DND-41 (cell line): ENCODE measurements at regions not wholly inside any gene's neighbourhood (a gene's known extent, or its start where the extent isn't known, plus 50 kb on each side); places are given as distances from the start of the nearest gene placed in this dataset.

Source experiments
- ATAC-seq: fragments of 200-7000 bp; cut with Tn5 transposase; 3 replicates; pipeline ENCODE4 v1.9.1; 2021; ENCODE audit warnings: low read depth; ENCODE audit not compliant: insufficient read depth
- DNase-seq: peaks from one replicate; pipeline ENCODE4 v3.0.0-alpha.2; 2020
- H2AFZ ChIP-seq: 2 replicates; pipeline ENCODE4 v1.6.0; 2012; ENCODE audit warnings: low read depth, low read length
- H3K27ac ChIP-seq: 2 replicates; pipeline ENCODE4 v1.5.1; 2012; ENCODE audit warnings: low read length, inconsistent platforms
- H3K27me3 ChIP-seq: fragments of 200-600 bp; sonication (generic); 2 replicates; pipeline ENCODE4 v1.6.0; 2012; ENCODE audit warnings: low read length, mild to moderate bottlenecking, inconsistent platforms; ENCODE audit not compliant: insufficient read depth, poor library complexity
- H3K36me3 ChIP-seq: 2 replicates; pipeline ENCODE4 v1.5.1; 2012; ENCODE audit warnings: low read length, inconsistent platforms; ENCODE audit not compliant: insufficient read depth
- H3K4me1 ChIP-seq: 2 replicates; pipeline ENCODE4 v1.5.1; 2012; ENCODE audit warnings: mild to moderate bottlenecking, low read length; ENCODE audit not compliant: insufficient read depth
- H3K4me2 ChIP-seq: 2 replicates; pipeline ENCODE4 v1.6.0; 2012; ENCODE audit warnings: mild to moderate bottlenecking, moderate library complexity, low read length, inconsistent platforms; ENCODE audit not compliant: insufficient read depth
- H3K4me3 ChIP-seq, 2 experiments: fragments of 200-600 bp in 1 of 2; shearing (Covaris generic) in 1 of 2; 2 replicates each; pipeline ENCODE4 v1.5.1; 2012 to 2016; ENCODE audit warnings: inconsistent platforms in 2 of 2, low read length in 2 of 2, mild to moderate bottlenecking in 2 of 2, low read depth in 1 of 2, moderate library complexity in 1 of 2
- H3K79me2 ChIP-seq: 2 replicates; pipeline ENCODE4 v1.6.0; 2012; ENCODE audit warnings: low read length, inconsistent platforms; ENCODE audit not compliant: insufficient read depth
- H3K9ac ChIP-seq: 2 replicates; pipeline ENCODE4 v1.6.0; 2012; ENCODE audit warnings: low read depth, mild to moderate bottlenecking, inconsistent platforms, low read length, moderate library complexity
- H3K9me3 ChIP-seq: 2 replicates; pipeline ENCODE4 v1.5.1; 2012; ENCODE audit warnings: low read length, moderate library complexity, mild to moderate bottlenecking, inconsistent platforms; ENCODE audit not compliant: insufficient read depth, severe bottlenecking
- H4K20me1 ChIP-seq: 2 replicates; pipeline ENCODE4 v1.6.0; 2012; ENCODE audit warnings: low read length; ENCODE audit not compliant: insufficient read depth
- CTCF ChIP-seq: IDR thresholded peaks from 2 replicates; pipeline ENCODE4 v1.5.1; 2012; ENCODE audit warnings: borderline replicate concordance, low read length, moderate library complexity, mild to moderate bottlenecking; ENCODE audit not compliant: poor library complexity, severe bottlenecking; ENCODE audit errors: extremely low read depth
- EZH2 ChIP-seq: IDR thresholded peaks from 3 replicates; pipeline ENCODE4 v1.6.1; 2012; ENCODE audit warnings: borderline replicate concordance, low read depth, mild to moderate bottlenecking, moderate library complexity, low read length, inconsistent platforms; ENCODE audit not compliant: severe bottlenecking

GRCh38 chr6:100996409-100996808, 115.3 kb upstream of the ASCC3 start:
- Histone ChIP-seq H3K27ac (peak overlapping the region; percentile 43; the same call in 1 of the 2 replicates), H3K4me3 (no peak overlapping the region), H3K4me2 (no peak overlapping the region), H3K9me3 (no peaks in the 10 kb centered on the region), H2AFZ (no peak overlapping the region), H4K20me1 (no peaks in the 10 kb centered on the region), H3K79me2 (no peaks in the 10 kb centered on the region), H3K36me3 (no peaks in the 10 kb centered on the region), H3K9ac (no peak overlapping the region), H3K27me3 (no peaks in the 10 kb centered on the region), H3K4me1 (peaks cover 27% of the 10 kb centered on the region)
- TF ChIP-seq CTCF = no peak
- TF ChIP-seq EZH2 = no peak
- DNase-seq = peak; percentile 46
- ATAC-seq = peak; percentile 94

- Histone ChIP-seq H2AFZ (no peak overlapping the region), H3K36me3 (no peaks in the 10 kb centered on the region), H4K20me1 (no peaks in the 10 kb centered on the region), H3K4me2 (no peak overlapping the region), H3K9ac (no peak overlapping the region), H3K9me3 (no peaks in the 10 kb centered on the region), H3K27me3 (no peaks in the 10 kb centered on the region), H3K4me1 (peaks cover 27% of the 10 kb centered on the region), H3K4me3 (no peak overlapping the region), H3K79me2 (no peaks in the 10 kb centered on the region), H3K27ac (no peak overlapping the region)
- 0 out of 3 replicates have a peak, but pooled peaks have one; percentile 12 for ATAC-seq
- TF ChIP-seq CTCF = no peak
- TF ChIP-seq EZH2 = no peak
- DNase-seq = no peak
Measured at GRCh38 chr6:100998111-100998510, 117.0 kb upstream of the ASCC3 start.

GRCh38 chr6:100999034-100999597, 118.0 kb upstream of the ASCC3 start:
- H3K27me3 ChIP-seq = no peaks in the 10 kb centered on the region
- ATAC-seq = no peak
- H3K9me3 ChIP-seq = peaks cover 2% of the 10 kb centered on the region
- no peak overlapping the region for H3K4me3 ChIP-seq
- H3K4me2 ChIP-seq = no peak overlapping the region
- TF ChIP-seq EZH2 = no peak
- no peak for TF ChIP-seq CTCF
- H3K4me1 ChIP-seq = peaks cover 27% of the 10 kb centered on the region
- H4K20me1 ChIP-seq = no peaks in the 10 kb centered on the region
- H2AFZ ChIP-seq = no peak overlapping the region
- H3K27ac ChIP-seq = no peak overlapping the region
- no peak overlapping the region for H3K9ac ChIP-seq
- H3K79me2 ChIP-seq = no peaks in the 10 kb centered on the region
- no peaks in the 10 kb centered on the region for H3K36me3 ChIP-seq
- DNase-seq = no peak
